ENCODE measurements at regions not wholly inside any gene's neighbourhood (a gene's known extent, or its start where the extent isn't known, plus 50 kb on each side); places are given as distances from the start of the nearest gene placed in this dataset.

GRCh38 chr16:73186752-73187601, 139.0 kb upstream of the ZFHX3 start:
- FAIRE-seq, result no peak
- no peak for DNase-seq (ENCODE audit: insufficient read length, low spot score)

GRCh38 chr16:73185737-73186136, 137.8 kb upstream of the ZFHX3 start:
- FAIRE-seq (no peak), DNase-seq (ENCODE audit: insufficient read length, low spot score) (no peak)

- no peak for DNase-seq (ENCODE audit: insufficient read length, low spot score)
- no peak for FAIRE-seq
These were observed 135.7 kb upstream of the ZFHX3 start for GRCh38 chr16:73183611-73184092.

GRCh38 chr16:73179705-73180331, 131.9 kb upstream of the ZFHX3 start:
- FAIRE-seq, result no peak

GRCh38 chr16:73177729-73178295, 129.9 kb upstream of the ZFHX3 start:
- DNase-seq (ENCODE audit: insufficient read length, low spot score), result no peak
- FAIRE-seq, result no peak

More at GRCh38 chr16:73179705-73180331, 131.9 kb upstream of the ZFHX3 start:
- no peak for DNase-seq (ENCODE audit: insufficient read length, low spot score)

- peak; percentile 52 for FAIRE-seq
- DNase-seq (ENCODE audit: insufficient read length, low spot score), result peak; percentile 41
These were observed 128.7 kb upstream of the ZFHX3 start for GRCh38 chr16:73176577-73177013.

GRCh38 chr16:73172973-73173709, 125.2 kb upstream of the ZFHX3 start:
- DNase-seq (ENCODE audit: insufficient read length, low spot score) (no peak), FAIRE-seq (no peak)

GRCh38 chr16:73172241-73172972, 124.5 kb upstream of the ZFHX3 start:
- peak; percentile 56 for DNase-seq (ENCODE audit: insufficient read length, low spot score)

GRCh38 chr16:73171901-73172240, 123.9 kb upstream of the ZFHX3 start:
- FAIRE-seq (no peak), DNase-seq (ENCODE audit: insufficient read length, low spot score) (no peak)

More at GRCh38 chr16:73172241-73172972, 124.5 kb upstream of the ZFHX3 start:
- FAIRE-seq, result no peak

- FAIRE-seq, result no peak
- DNase-seq (ENCODE audit: insufficient read length, low spot score), result no peak
These were observed 123.5 kb upstream of the ZFHX3 start for GRCh38 chr16:73171380-73171779.

GRCh38 chr16:73170612-73171038, 122.7 kb upstream of the ZFHX3 start:
- no peak for DNase-seq (ENCODE audit: insufficient read length, low spot score)

GRCh38 chr16:73166947-73167550, 119.1 kb upstream of the ZFHX3 start:
- DNase-seq (ENCODE audit: insufficient read length, low spot score), result no peak
- peak; percentile 20 for FAIRE-seq

More at GRCh38 chr16:73170612-73171038, 122.7 kb upstream of the ZFHX3 start:
- no peak for FAIRE-seq

- DNase-seq (ENCODE audit: insufficient read length, low spot score) (no peak), FAIRE-seq (no peak)
These were observed 118.5 kb upstream of the ZFHX3 start for GRCh38 chr16:73166441-73166851.

- FAIRE-seq, result no peak
- DNase-seq (ENCODE audit: insufficient read length, low spot score), result no peak
These were observed 115.4 kb upstream of the ZFHX3 start for GRCh38 chr16:73163238-73163815.

GRCh38 chr16:73161977-73162376, 114.0 kb upstream of the ZFHX3 start:
- FAIRE-seq (no peak), DNase-seq (ENCODE audit: insufficient read length, low spot score) (no peak)

- FAIRE-seq (no peak), DNase-seq (ENCODE audit: insufficient read length, low spot score) (no peak)
These were observed 111.4 kb upstream of the ZFHX3 start for GRCh38 chr16:73159296-73159695.

GRCh38 chr16:73157861-73158260, 109.9 kb upstream of the ZFHX3 start:
- FAIRE-seq (no peak), DNase-seq (ENCODE audit: insufficient read length, low spot score) (no peak)

GRCh38 chr16:73154063-73154870, 106.3 kb upstream of the ZFHX3 start:
- FAIRE-seq, result no peak

More at GRCh38 chr16:73154063-73154870, 106.3 kb upstream of the ZFHX3 start:
- DNase-seq (ENCODE audit: insufficient read length, low spot score), result no peak
